Esophagus squamous epithelium (tissue), 4 donors: ENCODE measurements at regions not wholly inside any gene's neighbourhood (a gene's known extent, or its start where the extent isn't known, plus 50 kb on each side); places are given as distances from the start of the nearest gene placed in this dataset.
"Not testable (repeated sequence)": the region's sequence is repeated elsewhere in the genome, so short reads cannot be mapped to it uniquely, and the experiment has no call there.

Experiments used
- POLR2A ChIP-seq, 4 donors: fragments of 450-650 bp; IDR thresholded peaks; one replicate each; pipeline ENCODE4 v1.6.1; 2017; ENCODE audit warnings: antibody characterized with exemption in 4 of 4, mild to moderate bottlenecking in 4 of 4, moderate library complexity in 3 of 4
- TF ChIP-seq, protein P1 (sequence below), 6 experiments: fragments of 450-650 bp in 4 of 6; fragments of 200-600 bp in 2 of 6; sonication (generic) in 2 of 6; IDR thresholded peaks; one replicate each; pipeline ENCODE4 v1.5.1; 2016 to 2019; ENCODE audit warnings: antibody characterized with exemption in 6 of 6, mild to moderate bottlenecking in 4 of 6, moderate library complexity in 4 of 6

DNA sequence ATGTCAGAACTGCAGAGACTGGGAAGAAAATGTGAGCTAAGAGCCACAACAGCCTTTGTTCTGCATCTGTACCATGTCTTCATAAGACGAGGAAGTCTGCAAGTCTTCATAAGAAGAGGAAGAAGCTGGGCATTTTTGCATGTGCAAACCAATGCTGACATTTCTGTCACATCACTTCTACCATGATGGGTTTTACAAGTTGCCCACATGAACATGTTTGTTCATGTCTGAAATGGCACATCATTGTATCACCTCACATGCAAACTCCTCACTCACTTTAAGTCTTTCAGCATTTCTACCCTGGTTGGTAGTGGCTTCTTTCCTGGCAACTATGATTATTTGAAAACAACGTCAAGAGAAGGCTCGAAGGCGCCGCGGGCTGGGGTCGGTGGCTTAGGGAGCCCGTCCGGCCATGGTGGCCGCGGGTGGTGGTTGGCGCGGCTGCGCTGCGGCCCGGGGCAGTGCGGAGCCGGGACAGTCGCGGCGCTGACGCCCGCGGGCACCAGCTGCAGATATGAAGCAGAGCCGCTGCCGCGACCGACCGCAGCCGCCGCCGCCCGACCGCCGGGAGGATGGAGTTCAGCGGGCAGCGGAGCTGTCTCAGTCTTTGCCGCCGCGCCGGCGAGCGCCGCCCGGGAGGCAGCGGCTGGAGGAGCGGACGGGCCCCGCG lies 433.1 kb upstream of the WWC1 start:
- not testable (repeated sequence) for TF ChIP-seq POLR2A (IDR thresholded peaks at IDR 0.05)
- TF ChIP-seq, protein P1, sequence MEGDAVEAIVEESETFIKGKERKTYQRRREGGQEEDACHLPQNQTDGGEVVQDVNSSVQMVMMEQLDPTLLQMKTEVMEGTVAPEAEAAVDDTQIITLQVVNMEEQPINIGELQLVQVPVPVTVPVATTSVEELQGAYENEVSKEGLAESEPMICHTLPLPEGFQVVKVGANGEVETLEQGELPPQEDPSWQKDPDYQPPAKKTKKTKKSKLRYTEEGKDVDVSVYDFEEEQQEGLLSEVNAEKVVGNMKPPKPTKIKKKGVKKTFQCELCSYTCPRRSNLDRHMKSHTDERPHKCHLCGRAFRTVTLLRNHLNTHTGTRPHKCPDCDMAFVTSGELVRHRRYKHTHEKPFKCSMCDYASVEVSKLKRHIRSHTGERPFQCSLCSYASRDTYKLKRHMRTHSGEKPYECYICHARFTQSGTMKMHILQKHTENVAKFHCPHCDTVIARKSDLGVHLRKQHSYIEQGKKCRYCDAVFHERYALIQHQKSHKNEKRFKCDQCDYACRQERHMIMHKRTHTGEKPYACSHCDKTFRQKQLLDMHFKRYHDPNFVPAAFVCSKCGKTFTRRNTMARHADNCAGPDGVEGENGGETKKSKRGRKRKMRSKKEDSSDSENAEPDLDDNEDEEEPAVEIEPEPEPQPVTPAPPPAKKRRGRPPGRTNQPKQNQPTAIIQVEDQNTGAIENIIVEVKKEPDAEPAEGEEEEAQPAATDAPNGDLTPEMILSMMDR (IDR thresholded peaks at IDR 0.05) = not testable (repeated sequence)
